Suppressor macrophage (primary cell): ENCODE measurements at regions not wholly inside any gene's neighbourhood (a gene's known extent, or its start where the extent isn't known, plus 50 kb on each side); places are given as distances from the start of the nearest gene placed in this dataset.

Experiments used
- DNase-seq, 4 experiments: peaks; one replicate each; pipeline ENCODE4 v3.0.0-alpha.2; 2020 to 2022

GRCh38 chr15:96390986-96391385 is 60.5 kb downstream of the NR2F2 start:
- DNase-seq: no peak

DNA sequence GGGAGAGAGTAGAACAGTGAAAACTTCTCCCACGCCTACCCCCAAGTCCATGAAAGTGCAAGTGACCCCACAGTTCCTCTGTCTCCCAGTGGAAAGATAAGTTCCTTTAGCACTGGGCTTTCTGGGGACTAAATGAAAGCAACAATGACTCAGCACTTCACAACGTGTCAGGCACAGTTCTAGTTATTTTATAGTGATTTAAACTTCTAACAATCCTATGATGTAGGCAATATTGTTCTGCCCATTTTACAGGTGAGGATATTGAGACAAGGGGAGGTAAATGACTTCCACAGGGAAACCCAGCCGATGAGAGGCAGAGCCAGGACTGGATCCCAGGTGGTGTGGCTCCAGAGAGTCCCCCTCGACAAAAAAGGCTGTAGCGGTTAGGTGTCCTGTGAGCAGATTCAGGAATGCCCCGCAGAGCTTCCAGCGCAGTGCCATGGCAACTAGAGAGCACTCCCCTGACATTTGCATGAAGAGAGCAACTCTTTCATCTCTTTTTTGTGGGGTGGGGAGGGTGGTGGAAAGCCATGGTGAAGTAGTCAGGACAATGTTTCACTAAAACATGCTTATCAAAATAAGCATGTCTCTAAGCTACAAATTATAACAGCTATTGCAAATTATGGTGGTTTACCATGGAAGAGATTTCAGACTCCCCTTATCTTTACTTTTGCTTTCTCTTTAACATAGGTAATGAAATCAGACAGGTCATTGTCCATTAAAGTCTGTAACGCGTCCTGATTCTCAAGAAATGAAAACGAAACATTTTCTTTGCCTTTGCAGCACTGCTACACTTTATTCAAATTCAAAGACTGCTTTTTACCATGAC is 62.1 kb downstream of the NR2F2 start:
- no peak for DNase-seq

GRCh38 chr15:96393209-96393513 is 62.7 kb downstream of the NR2F2 start:
- DNase-seq: no peak

GRCh38 chr15:96395687-96396086 is 65.2 kb downstream of the NR2F2 start:
- DNase-seq: no peak

- no peak for DNase-seq
These were observed 68.3 kb downstream of the NR2F2 start for GRCh38 chr15:96398776-96399175.

DNA sequence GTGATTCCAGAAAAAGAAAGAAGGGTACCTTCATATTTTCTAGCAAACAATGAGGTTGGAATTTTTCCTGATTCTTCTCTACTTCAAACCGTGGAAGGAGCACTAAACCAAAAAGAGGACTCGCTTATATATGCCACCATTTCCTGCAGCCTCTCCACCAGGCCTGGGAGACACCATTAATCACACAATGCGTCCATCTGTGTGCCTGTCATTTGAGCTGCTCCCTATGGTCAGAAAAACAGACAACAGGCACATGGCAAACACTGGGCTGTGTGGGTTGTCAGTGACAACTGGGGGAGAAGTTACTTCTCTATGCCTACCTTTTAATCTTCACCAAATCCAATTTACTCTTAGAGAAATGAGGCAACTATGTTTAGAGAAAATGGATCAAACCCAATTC is 71.9 kb downstream of the NR2F2 start:
- no peak for DNase-seq

DNA sequence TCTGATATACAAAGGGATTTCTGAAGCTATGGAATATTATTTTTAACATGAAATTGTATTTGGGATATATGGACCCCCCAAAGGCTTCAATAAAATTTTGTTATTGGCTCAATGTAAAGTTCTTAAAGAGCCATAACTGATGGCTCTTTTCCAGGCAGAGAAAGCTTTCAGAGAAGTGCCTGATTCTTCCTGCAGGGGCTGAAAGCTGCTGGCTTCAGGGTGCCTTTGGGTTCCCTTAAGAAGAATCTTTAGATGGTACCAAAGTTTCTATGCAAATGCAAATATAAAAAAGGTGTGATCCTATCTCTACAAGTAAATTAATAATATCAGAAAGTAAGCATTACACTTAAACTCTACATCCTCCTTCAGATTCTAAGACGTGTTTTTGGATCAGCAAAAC is 72.6 kb downstream of the NR2F2 start:
- no peak for DNase-seq

DNA sequence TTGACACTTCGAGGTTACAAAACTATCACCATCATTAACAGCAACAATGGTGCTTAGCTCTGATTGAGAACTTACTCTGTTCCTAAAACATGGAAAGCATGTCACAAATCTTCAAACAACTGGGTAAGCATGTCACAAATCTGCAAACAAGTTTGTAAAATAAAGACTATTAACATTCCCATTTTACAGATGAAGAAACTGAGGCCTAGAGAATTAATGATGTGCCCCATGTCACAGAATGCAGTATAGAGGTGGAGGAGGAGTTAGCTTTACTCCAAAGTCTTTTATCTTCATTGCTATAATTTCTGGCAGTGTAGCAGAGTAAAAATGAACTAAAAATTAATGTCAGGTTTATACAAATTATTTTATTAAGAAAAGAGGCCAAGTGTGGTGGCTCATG is 73.4 kb downstream of the NR2F2 start:
- DNase-seq: no peak

- DNase-seq: no peak
These were observed 74.1 kb downstream of the NR2F2 start for GRCh38 chr15:96404560-96404959.

DNA sequence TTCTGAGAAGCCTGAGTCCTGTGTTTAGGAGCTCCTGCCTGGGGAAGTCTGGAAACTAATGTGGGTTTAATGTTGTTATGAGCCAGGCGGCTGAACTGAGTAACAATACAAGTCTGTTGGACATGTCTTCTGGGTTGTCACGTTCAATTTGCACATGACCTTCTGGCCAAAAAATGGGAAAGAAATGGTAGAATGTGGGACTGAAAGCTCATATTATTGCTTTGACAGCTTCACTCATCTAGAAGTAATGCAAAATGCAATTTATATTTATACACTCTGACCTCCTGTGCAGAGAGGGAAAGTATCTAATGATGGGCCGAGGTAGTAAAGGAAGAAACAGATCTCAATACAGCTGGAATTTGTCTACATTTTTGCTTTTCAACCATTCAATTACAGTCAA is 75.8 kb downstream of the NR2F2 start:
- no peak for DNase-seq

DNA sequence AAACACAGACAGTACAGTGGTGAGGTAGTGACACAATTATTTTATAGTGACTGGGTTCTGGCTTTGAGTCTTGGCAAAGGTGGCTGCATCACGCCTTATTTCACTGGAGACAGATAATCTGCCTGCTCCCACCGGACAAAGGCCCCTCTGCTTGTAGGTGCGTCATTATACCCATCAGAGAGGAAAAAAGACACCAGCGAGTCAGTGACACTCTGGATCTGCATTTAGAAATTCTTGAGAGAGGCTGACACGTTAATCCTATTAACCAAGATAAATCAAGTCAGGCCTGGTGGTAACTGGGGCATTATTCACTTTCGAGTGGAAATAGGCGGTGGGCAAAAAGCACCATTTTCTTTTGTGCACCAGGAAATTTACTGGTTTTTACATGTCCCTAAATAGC is 76.2 kb downstream of the NR2F2 start:
- DNase-seq: no peak

- no peak for DNase-seq
These were observed 77.0 kb downstream of the NR2F2 start for GRCh38 chr15:96407482-96407881.

GRCh38 chr15:96408591-96409183 is 78.2 kb downstream of the NR2F2 start:
- no peak for DNase-seq

GRCh38 chr15:96409215-96410138 is 79.0 kb downstream of the NR2F2 start:
- DNase-seq: no peak

GRCh38 chr15:96410175-96411055 is 79.9 kb downstream of the NR2F2 start:
- no peak for DNase-seq

DNA sequence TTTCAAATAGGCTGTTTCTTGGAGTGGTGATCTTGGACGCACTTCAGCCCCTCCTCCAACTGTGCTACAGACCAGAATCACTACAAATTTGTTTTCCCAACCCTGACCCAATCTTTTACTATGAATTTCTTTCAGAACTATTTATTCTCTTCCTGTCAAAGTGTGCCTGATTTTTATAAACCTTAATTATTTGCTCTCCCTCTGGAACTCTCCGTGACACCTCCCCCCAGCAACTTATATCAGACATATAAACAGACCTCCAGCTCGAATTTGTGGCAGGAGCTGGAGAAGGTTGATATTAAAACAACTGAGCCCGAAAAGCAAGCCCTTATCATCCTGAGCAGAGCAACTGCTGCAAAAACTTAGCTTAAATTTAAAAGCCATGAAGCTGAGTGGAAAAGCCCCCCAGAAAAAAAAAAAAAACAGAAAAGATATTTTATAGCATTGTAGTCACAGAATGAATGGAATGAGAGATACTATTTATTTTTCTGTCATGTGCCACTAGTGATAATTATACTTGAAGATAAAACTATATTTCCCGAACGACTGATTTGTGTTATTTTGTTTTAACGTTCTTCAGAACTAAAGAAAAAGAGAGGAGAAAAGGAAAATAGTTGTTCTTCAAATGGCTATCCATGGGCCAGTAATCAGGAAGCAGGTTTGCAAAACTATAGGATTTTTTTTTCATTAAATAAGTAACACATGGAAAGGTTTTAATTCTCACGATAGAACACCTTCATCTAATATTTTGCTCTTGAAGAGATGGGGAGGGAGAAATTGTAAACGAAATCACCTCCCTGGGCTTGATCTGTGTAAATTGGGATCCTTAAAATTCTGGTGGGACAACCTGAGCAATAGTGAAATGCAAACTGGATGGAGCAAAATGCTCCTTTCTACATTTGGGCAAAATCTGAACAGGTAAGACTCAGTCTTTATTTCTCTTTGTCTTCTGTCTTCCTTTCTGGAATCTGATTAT is 80.8 kb downstream of the NR2F2 start:
- no peak for DNase-seq

GRCh38 chr15:96412045-96412905 is 81.8 kb downstream of the NR2F2 start:
- no peak for DNase-seq

DNA sequence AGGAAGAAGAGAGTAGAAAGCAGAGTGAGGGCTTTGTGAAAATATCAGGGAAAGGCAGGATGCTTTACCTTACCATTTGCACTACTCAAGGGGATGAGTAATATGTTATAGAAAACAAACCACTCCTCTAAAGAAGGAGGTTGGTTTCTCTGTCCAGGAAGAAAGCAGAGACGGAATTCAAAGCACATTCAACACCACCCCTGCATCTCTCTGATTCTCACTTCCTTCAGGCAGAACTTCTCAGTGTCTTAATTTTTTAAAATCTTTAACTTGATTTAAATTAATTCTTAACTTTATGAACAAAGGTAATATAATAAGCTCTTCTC is 82.4 kb downstream of the NR2F2 start:
- no peak for DNase-seq

GRCh38 chr15:96413657-96414056 is 83.2 kb downstream of the NR2F2 start:
- DNase-seq: no peak

DNA sequence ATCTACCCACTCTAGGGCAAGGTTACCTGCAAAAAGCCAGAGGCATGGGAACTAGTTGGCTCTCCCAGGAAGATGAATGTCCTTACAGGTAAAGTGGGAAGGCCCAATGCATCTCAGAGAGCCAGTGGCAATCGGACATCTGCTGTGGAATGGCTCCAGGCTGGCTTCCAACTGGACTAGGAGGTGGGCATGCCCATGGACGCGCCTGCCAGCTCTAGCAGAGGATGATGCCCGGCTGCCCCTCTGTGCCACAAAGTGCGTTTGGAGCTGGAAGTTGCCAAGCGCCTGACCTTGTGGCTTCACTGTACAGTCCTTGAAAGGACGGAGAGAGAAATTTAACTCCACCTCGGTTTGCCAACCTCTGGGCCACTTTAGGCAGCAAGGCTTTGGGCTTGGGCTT is 84.4 kb downstream of the NR2F2 start:
- DNase-seq: no peak
